MG63 (cell line): ENCODE measurements at regions not wholly inside any gene's neighbourhood (a gene's known extent, or its start where the extent isn't known, plus 50 kb on each side); places are given as distances from the start of the nearest gene placed in this dataset.

Source experiments
- DNase-seq: peaks from one replicate; pipeline ENCODE4 v3.0.0-alpha.2; 2020
- H3K27me3 ChIP-seq: fragments of 250-450 bp; sonication (Bioruptor Pico); 2 replicates; pipeline ENCODE4 v1.5.1; 2020; ENCODE audit warnings: mild to moderate bottlenecking, moderate library complexity
- H3K36me3 ChIP-seq: fragments of 250-450 bp; sonication (Bioruptor Pico); 2 replicates; pipeline ENCODE4 v1.5.1; 2020; ENCODE audit warnings: mild to moderate bottlenecking, moderate library complexity
- H3K4me3 ChIP-seq: fragments of 250-450 bp; sonication (Bioruptor Pico); 2 replicates; pipeline ENCODE4 v1.5.1; 2020; ENCODE audit warnings: mild to moderate bottlenecking, moderate library complexity
- H3K9me3 ChIP-seq: fragments of 250-450 bp; sonication (Bioruptor Pico); 2 replicates; pipeline ENCODE4 v1.5.1; 2020; ENCODE audit warnings: mild to moderate bottlenecking, moderate library complexity

DNA sequence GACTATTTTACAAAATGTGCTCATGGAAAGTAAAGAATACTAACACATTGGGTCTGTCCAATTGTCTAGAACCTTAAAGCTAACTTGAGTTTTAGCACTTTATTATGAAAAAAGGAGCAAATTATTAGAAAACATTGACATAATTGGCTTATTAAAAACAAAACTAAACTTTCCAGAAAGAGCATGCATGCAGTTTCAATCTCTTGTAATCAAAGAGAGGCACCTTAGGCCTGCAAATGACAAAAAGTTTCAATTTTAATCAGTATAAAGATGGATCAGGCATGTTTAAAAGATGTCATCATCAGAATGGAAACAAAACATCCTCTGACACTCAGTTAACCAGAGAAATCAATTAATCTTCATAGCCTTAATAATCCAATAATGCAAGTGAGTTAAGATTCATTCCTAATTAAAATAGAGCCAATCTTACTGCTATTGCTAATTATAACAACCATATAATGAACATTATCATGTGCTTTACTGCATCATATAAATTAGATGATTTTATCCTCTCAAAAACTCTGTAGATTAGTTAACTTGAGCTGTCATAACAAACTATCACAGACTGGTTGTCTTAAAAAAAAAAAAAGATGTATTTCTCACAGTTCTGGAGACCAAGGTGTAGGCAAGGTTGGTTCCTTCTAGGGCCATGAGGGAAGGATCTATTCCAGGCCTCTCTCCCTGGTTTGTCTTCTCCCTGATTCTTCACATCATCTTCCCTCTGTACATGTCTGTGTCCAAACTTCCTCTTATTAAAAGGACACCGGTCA is 131.4 kb downstream of the RPAP3 start:
- Histone ChIP-seq H3K27me3 (no peaks in the 10 kb centered on the region), H3K9me3 (no peaks in the 10 kb centered on the region), H3K4me3 (no peak overlapping the region), H3K36me3 (no peaks in the 10 kb centered on the region)
- DNase-seq: no peak

DNA sequence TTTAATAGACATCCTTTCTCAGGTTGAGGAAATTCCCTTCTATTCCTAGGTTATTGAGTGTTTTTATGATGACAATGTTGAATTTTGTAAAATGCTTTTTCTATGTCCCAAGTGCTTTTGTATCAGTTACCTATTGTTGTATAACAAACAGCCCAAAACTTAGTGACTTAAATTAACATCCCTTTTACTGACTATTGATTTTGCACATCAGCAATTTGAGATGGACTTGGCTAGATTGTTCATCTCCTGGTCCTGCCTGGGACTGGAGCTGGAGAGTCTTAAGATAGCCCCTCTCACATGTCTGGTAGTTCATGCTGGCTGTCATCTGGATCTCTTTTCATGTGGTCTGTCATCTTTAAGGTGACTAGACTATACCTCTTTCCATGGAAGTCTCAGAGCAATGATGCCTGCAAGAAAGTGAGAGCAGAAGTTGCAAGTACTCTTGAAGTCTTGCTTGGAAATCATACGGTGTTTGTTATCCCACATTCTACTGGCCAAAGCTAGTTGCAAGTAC is 132.6 kb downstream of the RPAP3 start:
- Histone ChIP-seq H3K27me3 (no peaks in the 10 kb centered on the region), H3K36me3 (no peaks in the 10 kb centered on the region), H3K4me3 (no peak overlapping the region), H3K9me3 (no peaks in the 10 kb centered on the region)
- no peak for DNase-seq

DNA sequence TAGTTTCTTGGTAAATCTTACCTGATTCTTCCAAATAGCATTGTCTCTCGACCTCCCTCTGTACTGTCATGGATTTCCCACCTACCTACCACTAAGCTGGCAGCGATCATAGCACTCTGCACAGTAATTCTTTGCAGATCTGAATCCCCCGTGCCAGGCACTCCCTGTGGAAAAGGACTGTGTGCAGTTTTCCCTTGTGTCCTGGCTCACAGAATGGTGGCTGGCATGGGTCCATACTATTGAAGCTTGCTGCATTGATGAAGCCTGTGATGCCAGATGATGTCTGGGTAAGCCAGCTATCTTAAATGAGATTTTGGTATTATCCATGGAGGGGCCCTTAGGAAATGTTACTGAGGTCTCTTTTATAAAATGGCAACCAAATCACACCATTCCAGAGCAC is 135.7 kb downstream of the RPAP3 start:
- Histone ChIP-seq H3K36me3 (no peaks in the 10 kb centered on the region), H3K27me3 (no peaks in the 10 kb centered on the region), H3K4me3 (no peak overlapping the region), H3K9me3 (no peaks in the 10 kb centered on the region)
- DNase-seq: no peak

DNA sequence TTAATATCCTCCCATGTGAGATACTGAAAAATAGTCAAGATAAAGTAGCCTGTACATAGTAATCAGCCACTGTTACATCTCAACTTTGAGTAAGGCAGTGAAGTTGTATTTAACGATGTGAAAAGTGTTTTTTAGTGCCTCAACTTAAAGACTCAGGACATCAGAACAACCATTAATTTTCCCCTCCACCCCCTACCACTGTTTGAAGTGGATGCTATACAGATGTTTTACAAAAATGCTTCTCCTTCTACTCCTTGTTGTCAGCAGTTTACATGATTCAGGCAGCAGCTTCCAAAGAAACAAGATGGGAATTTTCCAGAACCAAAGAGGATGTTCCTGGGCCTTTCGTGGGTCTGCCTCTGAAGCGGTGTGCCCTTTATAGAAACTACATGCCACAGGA is 143.6 kb downstream of the RPAP3 start:
- no peak overlapping the region for H3K4me3 ChIP-seq
- H3K9me3 ChIP-seq: no peaks in the 10 kb centered on the region
- DNase-seq: no peak
- H3K36me3 ChIP-seq: no peaks in the 10 kb centered on the region
- no peaks in the 10 kb centered on the region for H3K27me3 ChIP-seq

DNA sequence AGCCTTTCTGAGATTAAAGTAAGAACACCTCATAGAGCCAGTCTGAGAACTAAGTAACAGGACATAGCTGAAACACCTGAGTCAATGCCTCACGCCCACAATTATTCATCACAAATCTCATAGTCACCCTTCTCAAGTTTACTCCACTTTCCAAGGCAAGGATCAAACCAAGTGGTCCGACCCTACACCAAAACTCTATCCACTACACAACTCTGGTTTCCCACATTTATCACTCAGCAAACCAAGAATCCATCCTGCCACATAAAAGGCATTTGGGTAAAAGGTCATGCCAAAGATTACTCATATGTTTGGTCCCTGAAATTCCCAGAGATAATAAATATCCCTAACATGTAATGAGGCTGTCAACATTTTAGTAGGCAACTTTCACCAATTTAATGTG is 144.1 kb downstream of the RPAP3 start:
- H3K4me3 ChIP-seq: no peak overlapping the region
- DNase-seq: no peak
- H3K36me3 ChIP-seq: no peaks in the 10 kb centered on the region
- H3K27me3 ChIP-seq: no peaks in the 10 kb centered on the region
- no peaks in the 10 kb centered on the region for H3K9me3 ChIP-seq

DNA sequence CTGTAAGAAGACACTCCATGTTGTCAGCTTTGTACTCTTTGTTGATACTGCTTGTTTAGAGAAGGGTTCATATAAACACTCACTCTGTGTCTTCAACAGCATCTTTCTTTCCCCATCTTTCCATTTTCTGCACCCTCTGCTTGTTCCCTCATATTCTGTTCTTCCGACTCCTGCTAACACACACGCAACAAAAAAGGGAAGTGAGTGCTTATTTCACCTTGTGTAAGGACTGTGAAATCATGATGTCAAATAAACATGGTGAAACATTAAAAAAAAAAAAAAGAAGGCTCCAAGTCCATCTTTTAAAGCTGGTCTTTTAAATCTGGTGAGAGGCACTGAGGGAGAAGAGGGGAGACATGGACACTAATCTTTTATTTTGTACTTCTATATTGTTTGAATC is 145.4 kb downstream of the RPAP3 start:
- no peaks in the 10 kb centered on the region for H3K36me3 ChIP-seq
- no peak for DNase-seq
- H3K9me3 ChIP-seq: no peaks in the 10 kb centered on the region
- no peaks in the 10 kb centered on the region for H3K27me3 ChIP-seq
- no peak overlapping the region for H3K4me3 ChIP-seq

DNA sequence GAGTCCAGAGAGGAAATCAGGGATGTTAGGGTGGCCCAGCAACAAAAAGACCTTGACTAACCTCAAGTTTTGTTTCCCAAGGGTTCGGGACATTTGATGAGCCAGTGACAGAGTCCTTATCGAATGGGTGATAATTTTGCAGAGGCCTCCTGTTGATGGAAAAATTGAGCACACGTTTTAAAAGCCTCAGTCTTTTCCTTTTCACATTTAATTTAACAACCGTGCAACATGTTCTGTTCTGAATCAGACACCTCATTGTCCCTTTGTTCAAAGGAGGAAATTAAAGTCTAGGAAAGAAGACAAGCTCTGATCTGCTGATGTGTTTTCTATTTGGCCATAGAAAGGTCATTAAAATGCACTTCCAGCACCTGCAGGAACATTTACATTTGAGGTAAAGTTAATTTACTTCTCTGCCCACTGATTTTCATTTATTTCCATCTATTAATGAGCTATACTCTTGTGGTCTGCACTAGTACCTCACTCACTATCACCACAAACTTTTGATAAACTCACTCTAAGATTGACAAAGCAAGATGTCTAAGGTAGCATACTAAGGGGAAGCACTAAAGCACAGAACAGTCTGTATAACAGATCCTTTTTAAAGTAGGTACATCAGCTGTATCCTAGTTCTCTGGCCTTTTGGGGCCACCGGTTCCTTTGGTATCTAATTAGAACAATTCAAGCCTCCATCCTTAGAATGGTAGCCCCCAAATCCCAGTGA is 147.0 kb downstream of the RPAP3 start:
- DNase-seq: no peak

DNA sequence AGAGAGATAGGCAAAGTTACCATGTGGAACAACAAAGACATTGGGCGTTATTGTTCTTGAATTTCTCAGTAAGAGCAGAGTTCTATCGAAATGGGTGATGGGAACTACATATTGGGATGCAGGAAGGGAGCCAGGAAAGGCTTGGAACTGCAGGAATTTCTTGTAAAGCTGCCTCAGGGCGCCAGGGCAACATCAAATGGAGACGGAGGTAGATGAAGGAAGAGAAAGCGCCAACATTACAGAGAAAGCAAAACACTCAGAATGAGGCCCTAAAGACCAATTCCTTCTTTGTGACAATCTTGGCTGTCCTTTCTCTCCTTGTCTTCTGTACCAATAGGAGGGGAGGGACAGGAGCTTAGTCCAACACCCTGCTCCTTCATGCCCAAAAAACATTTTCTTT is 148.4 kb downstream of the RPAP3 start:
- no peak for DNase-seq
- no peak overlapping the region for H3K4me3 ChIP-seq
- peaks cover 19% of the 10 kb centered on the region for H3K9me3 ChIP-seq

More for the DNA sequence above, 147.0 kb downstream of the RPAP3 start:
- H3K27me3 ChIP-seq: no peaks in the 10 kb centered on the region
- peaks cover 8% of the 10 kb centered on the region for H3K9me3 ChIP-seq
- no peak overlapping the region for H3K4me3 ChIP-seq
- no peaks in the 10 kb centered on the region for H3K36me3 ChIP-seq

DNA sequence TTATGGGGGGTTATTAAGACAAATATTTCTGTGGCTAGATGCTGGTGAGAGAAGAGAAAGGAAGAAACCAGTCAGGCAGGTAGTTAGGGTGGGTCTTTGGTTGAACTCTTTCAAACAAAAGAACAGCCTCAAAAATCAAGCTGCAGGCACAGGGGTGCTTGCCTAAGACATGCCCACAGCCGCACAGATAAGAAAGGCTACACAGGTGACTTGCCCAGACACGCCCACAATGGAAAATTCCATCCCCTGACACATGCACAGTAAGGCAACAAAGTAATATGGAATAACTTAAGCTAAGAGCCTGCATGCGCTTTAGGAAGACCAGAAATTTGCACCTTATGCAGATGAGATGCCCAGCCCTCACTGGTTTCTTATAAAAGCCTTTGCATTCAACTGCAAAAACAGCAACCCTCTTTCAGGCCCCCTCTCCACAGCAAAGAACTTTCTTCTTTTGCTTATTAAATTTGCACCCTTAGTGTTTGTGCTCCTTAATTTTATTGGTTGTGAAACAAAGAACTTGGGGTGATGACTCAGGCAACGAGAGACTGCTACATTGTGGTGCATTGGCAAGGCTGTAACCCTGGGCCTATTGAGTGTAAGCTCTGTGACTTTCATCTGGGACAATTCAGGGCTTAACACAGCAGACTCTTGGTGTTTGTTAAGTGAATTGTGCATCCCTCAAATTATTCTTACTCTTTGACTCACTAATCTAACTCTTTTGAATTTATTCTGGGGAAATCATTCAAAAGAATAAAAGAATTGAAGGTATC is 149.4 kb downstream of the RPAP3 start:
- Histone ChIP-seq H3K27me3 (no peaks in the 10 kb centered on the region), H3K36me3 (no peaks in the 10 kb centered on the region), H3K4me3 (no peak overlapping the region), H3K9me3 (peaks cover 21% of the 10 kb centered on the region)
- no peak for DNase-seq

More for the DNA sequence above, 148.4 kb downstream of the RPAP3 start:
- H3K36me3 ChIP-seq: no peaks in the 10 kb centered on the region
- no peaks in the 10 kb centered on the region for H3K27me3 ChIP-seq

DNA sequence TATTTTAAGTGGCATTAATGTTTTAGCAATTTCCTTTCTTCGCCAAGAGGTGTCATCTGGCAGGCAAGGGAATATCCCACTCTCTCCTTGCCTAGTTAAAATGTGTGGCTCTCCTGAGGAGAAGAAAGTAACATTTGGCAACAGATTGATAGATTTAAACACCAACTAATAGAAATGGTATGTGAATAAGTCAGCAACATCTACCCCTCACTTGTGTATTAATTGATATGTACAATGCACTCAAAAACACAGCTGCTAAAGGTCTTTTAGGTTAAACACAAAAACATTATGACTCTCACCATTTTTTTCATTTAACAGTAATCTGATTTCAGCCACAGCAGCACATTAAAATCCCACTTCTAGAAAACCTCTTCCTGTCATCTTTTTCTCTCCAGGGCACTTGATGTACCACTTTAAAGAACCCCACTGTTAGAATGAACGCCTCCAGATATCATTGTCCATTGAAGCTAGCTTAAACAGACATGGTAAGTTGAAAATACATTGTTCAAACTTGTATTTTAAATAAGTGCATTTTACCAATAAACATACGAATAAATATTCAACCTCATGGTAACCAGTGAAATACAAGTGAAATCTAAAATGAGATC is 151.7 kb downstream of the RPAP3 start:
- Histone ChIP-seq H3K27me3 (no peaks in the 10 kb centered on the region), H3K4me3 (no peak overlapping the region), H3K36me3 (no peaks in the 10 kb centered on the region), H3K9me3 (peaks cover 21% of the 10 kb centered on the region)
- DNase-seq: no peak

DNA sequence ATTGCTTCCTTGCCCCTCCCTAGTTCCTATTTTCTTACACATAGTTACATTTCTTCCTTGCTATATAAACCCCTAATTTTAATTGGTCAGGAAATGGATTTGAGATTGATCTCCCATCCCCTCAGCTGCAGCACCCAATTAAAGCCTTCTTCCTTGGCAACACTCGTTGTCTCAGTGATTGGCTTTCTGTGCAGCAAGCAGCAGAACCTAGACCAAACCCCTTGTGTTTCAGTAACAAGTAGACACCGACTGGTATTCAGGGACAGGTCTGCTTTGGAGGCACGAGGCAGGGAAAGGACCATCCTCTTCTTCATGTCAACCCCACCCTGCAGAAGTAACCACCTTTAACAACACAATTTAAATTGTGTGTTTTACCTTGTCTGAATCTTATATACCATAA is 152.6 kb downstream of the RPAP3 start:
- no peak for DNase-seq
- Histone ChIP-seq H3K4me3 (no peak overlapping the region), H3K36me3 (no peaks in the 10 kb centered on the region), H3K27me3 (no peaks in the 10 kb centered on the region), H3K9me3 (peaks cover 21% of the 10 kb centered on the region)

DNA sequence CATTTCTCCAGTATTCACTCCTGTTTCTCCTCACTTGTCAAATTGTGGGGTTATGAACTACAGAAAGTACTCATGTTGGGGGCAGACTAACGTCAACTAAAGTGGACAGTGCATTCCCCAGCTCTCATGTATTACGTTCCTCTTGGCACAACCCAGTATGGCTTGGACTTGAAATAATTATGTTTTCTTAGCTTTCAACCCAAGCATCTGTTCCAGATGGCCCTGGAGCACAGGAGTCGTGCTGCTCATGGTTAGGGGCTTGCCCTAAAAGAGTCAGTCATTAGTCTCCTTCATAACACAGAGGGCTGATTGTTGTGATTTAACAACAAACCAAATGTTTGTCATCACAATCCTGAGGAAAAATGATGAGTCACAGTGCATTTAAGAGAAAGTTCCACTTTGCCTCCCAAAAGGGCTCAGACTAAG is 154.4 kb downstream of the RPAP3 start:
- no peaks in the 10 kb centered on the region for H3K27me3 ChIP-seq
- H3K9me3 ChIP-seq: peaks cover 21% of the 10 kb centered on the region
- DNase-seq: no peak
- no peaks in the 10 kb centered on the region for H3K36me3 ChIP-seq
- no peak overlapping the region for H3K4me3 ChIP-seq

DNA sequence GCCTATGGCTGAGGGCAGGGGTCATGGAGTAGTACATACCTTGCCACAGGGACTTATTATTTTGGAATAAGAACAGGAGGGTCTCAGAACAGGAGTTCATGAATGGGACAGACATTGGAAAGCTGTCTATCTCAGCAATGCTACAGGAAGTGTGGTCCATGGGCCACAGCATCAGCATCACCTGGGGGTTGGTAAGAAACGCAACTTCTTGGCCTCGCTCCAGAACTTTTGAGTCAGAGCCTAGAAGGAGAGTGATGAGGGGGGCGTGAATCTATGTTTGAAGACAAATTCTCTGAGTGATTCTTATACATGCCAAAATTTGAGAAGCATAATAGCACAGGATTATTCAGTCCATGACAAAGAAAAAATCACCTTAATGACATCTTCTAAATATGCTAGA is 156.6 kb downstream of the RPAP3 start:
- Histone ChIP-seq H3K9me3 (peaks cover 18% of the 10 kb centered on the region), H3K4me3 (no peak overlapping the region), H3K36me3 (no peaks in the 10 kb centered on the region), H3K27me3 (no peaks in the 10 kb centered on the region)
- DNase-seq: no peak

DNA sequence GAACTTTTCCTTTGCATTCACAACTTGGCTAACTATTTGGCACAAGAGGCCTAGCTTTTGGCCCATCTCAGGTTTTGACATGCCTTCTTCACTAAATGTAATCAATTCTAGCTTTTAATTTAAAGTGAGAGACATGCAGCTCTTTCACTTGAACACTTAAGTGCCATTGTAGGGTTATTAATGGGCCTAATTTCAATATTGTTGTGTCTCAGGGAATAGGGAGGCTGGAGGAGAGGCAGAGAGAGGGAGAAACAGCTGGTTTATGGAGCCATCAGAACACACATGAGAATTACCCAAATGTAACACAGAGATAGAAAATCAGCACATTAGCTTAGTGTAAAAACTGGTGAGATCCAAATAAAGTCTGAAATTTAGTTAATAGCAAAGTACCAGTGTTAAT is 157.4 kb downstream of the RPAP3 start:
- no peak overlapping the region for H3K4me3 ChIP-seq
- H3K9me3 ChIP-seq: peaks cover 11% of the 10 kb centered on the region

DNA sequence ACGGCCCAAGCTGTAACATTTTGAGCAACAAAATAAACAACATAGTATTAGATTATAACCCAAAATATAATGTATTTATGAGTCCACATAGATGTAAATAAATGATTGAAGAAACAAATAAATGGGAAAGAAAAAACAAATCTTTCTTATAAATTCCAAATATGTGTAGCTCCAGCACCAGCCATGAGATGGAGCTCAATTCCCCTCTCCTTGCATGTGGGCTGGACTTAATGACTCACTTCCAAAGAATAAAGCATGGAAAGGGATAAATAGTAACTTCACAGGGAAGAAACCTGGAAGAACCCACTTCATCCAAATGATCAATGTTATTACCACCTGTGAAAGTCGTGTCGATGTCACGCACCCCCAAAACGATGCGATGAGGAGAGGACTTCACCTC is 158.8 kb downstream of the RPAP3 start:
- DNase-seq: no peak
- no peaks in the 10 kb centered on the region for H3K27me3 ChIP-seq
- H3K36me3 ChIP-seq: no peaks in the 10 kb centered on the region
- no peaks in the 10 kb centered on the region; the same call in none of the 2 replicates for H3K9me3 ChIP-seq
- H3K4me3 ChIP-seq: no peak overlapping the region

More for the DNA sequence above, 157.4 kb downstream of the RPAP3 start:
- no peaks in the 10 kb centered on the region for H3K36me3 ChIP-seq
- no peaks in the 10 kb centered on the region for H3K27me3 ChIP-seq
- DNase-seq: no peak

DNA sequence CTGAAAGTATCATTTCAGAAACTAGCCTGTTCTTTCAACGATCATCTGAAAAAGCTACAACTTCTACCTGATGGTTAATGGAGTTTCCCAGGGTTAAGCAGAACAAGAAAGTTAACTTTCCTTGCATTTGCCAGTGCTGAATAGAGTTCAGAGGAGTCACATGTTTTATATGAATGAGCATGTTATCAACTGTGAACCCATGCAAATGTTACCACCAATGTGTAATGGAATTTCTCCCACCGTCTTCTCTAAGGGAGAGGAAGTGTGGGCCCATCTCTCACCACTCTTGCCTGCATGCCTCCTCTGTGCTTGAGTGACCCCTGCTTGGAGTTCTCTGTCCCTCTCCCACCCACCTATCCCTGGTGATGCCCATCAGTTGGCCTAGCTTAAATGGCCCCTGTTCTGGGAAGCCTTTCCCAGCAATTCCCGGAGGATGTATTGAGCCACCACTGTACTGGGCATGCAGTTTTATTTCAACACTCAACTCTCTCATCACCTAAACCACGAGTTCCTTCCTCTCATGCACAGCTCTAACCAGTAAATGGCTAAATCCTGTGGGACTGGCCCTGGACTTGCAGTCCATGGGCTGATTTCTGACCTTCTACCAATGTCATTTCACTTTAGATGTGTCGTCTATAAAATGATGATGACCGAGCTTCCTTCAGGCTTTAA is 159.8 kb downstream of the RPAP3 start:
- Histone ChIP-seq H3K4me3 (no peak overlapping the region), H3K9me3 (no peaks in the 10 kb centered on the region), H3K27me3 (no peaks in the 10 kb centered on the region), H3K36me3 (no peaks in the 10 kb centered on the region)
- DNase-seq: no peak
